Transverse colon (tissue), 4 donors: ENCODE measurements at regions not wholly inside any gene's neighbourhood (a gene's known extent, or its start where the extent isn't known, plus 50 kb on each side); places are given as distances from the start of the nearest gene placed in this dataset.

ENCODE experiments used
- CTCF ChIP-seq, 5 experiments: fragments of 200-600 bp in 3 of 5; fragments of 450-650 bp in 2 of 5; sonication (generic) in 3 of 5; IDR thresholded peaks; 1 replicate in 2 of 5; 2 replicates in 3 of 5; pipeline ENCODE4 v1.5.1; 2016 to 2017; ENCODE audit warnings: antibody characterized with exemption in 5 of 5, inconsistent platforms in 3 of 5, mild to moderate bottlenecking in 2 of 5, moderate library complexity in 1 of 5
- POLR2A ChIP-seq: fragments of 450-650 bp; IDR thresholded peaks from one replicate; pipeline ENCODE4 v1.6.1; 2016; ENCODE audit warnings: antibody characterized with exemption, mild to moderate bottlenecking, moderate library complexity
- POLR2AphosphoS5 ChIP-seq, 3 donors: sonication (generic); formaldehyde crosslinking; IDR thresholded peaks; one replicate each; pipeline ENCODE4 v1.6.1; 2016; ENCODE audit warnings: antibody characterized with exemption in 3 of 3

- TF ChIP-seq CTCF (IDR thresholded peaks at IDR 0.05) (no peak), POLR2AphosphoS5 (IDR thresholded peaks at IDR 0.05) (no peak), POLR2A (no peak)
Measured at GRCh38 chr21:35952651-35953340, 107.5 kb downstream of the SETD4 start.
